ENCODE measurements at regions not wholly inside any gene's neighbourhood (a gene's known extent, or its start where the extent isn't known, plus 50 kb on each side); places are given as distances from the start of the nearest gene placed in this dataset.

- Histone ChIP-seq H3K27ac (ENCODE audit: low read length in 2 of 2) (no peak overlapping the region), H2AFZ (ENCODE audit: insufficient read depth, low read depth, low read length, poor library complexity, severe bottlenecking) (no peak overlapping the region), H3K4me3 (ENCODE audit: control extremely low read depth in 1 of 5, extremely low read depth in 1 of 5, insufficient read depth in 1 of 5, low read depth in 2 of 5, low read length in 4 of 5) (no peak overlapping the region), H3K9me3 (ENCODE audit: control extremely low read depth in 1 of 3, control insufficient read depth in 2 of 3, insufficient read depth in 1 of 3, low read length in 2 of 3) (peaks cover 0 to 5% (median 0%) of the 10 kb centered on the region in 3 donors), H4K20me1 (ENCODE audit: control insufficient read depth, insufficient read depth, low read length, poor library complexity, severe bottlenecking) (no peaks in the 10 kb centered on the region), H3K36me3 (replicated peaks in 1 of 2; ENCODE audit: control extremely low read depth in 1 of 2, control insufficient read depth in 1 of 2, extremely low read depth in 1 of 2, insufficient read depth in 2 of 2, low read length in 1 of 2) (no peaks in the 10 kb centered on the region), H3K4me1 (ENCODE audit: control insufficient read depth in 2 of 2, insufficient read depth in 2 of 2, low read length in 2 of 2) (no peaks in the 10 kb centered on the region), H3K9ac (ENCODE audit: low read length) (no peak overlapping the region), H3K27me3 (replicated peaks in 1 of 4; ENCODE audit: control extremely low read depth in 1 of 4, control insufficient read depth in 3 of 4, insufficient read depth in 4 of 4, low read length in 3 of 4) (no peaks in the 10 kb centered on the region), H3K79me2 (ENCODE audit: control insufficient read depth, insufficient read depth, low read length) (no peaks in the 10 kb centered on the region), H3K4me2 (replicated peaks; ENCODE audit: low read depth, low read length, poor library complexity, severe bottlenecking) (no peak overlapping the region)
- ATAC-seq (ENCODE audit: low read depth) (no peak), DNase-seq (no peak)
- intact Hi-C loops (cut with micrococcal nuclease): no loop called here
- POLR2A ChIA-PET: no interaction called here
- H3K27ac Mint-ChIP-seq: no peak overlapping the region
- H3K4me3 Mint-ChIP-seq: no peak overlapping the region
- CTCF ChIA-PET: no interaction called here
- H3K9me3 Mint-ChIP-seq (ENCODE audit: insufficient read depth): peaks cover 2% of the 10 kb centered on the region
- WGBS (ENCODE audit: insufficient coverage): no CpG with 5 or more reads among the region's 1 CpG
- TF ChIP-seq EZH2 (IDR thresholded peaks at IDR 0.05; ENCODE audit: borderline replicate concordance, insufficient read depth, low read depth, low read length, poor library complexity, severe bottlenecking) (no peak), CTCF (IDR thresholded peaks at IDR 0.05) (no peak)
- no peaks in the 10 kb centered on the region for H3K27me3 Mint-ChIP-seq
- no peaks in the 10 kb centered on the region for H3K4me1 Mint-ChIP-seq
Observed at GRCh38 chr2:145137901-145138300, 618.0 kb upstream of the ZEB2 start.

DNA sequence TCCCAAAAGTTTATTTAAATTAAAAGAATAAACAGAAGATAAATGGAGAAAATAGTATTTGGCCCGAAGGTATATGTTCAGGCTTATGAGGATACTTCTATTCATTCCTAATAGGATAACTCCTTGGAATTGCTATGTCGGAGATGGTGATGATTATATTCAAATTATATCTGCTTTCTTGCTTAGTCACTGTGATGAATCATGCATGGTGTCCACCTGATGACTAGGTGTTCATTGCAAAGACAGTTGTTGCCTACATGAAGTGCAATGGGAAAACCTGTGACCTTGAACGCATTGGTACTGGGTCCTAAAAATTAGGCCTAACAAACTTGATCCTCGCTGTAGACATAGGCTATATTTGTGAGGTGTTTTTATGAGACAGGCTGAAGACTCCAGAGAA lies 617.3 kb upstream of the ZEB2 start:
- TF ChIP-seq CTCF (IDR thresholded peaks at IDR 0.05): no peak
- no peak for TF ChIP-seq EZH2 (IDR thresholded peaks at IDR 0.05; ENCODE audit: borderline replicate concordance, insufficient read depth, low read depth, low read length, poor library complexity, severe bottlenecking)
- intact Hi-C loops (cut with micrococcal nuclease): no loop called here
- no peak overlapping the region for H3K27ac ChIP-seq (ENCODE audit: low read length in 2 of 2)
- CTCF ChIA-PET: no interaction called here
- no peak overlapping the region for H3K4me3 ChIP-seq (ENCODE audit: control extremely low read depth in 1 of 5, extremely low read depth in 1 of 5, insufficient read depth in 1 of 5, low read depth in 2 of 5, low read length in 4 of 5)
- POLR2A ChIA-PET: no interaction called here
- no peaks in the 10 kb centered on the region for H3K36me3 ChIP-seq (replicated peaks in 1 of 2; ENCODE audit: control extremely low read depth in 1 of 2, control insufficient read depth in 1 of 2, extremely low read depth in 1 of 2, insufficient read depth in 2 of 2, low read length in 1 of 2)
- no peak for DNase-seq
- no peaks in the 10 kb centered on the region for H3K27me3 Mint-ChIP-seq
- 100% methylated on average over 2 of the region's 4 CpGs for WGBS (ENCODE audit: insufficient coverage)
- no peak overlapping the region for H2AFZ ChIP-seq (ENCODE audit: insufficient read depth, low read depth, low read length, poor library complexity, severe bottlenecking)
- H3K9ac ChIP-seq (ENCODE audit: low read length): no peak overlapping the region
- H3K9me3 Mint-ChIP-seq (ENCODE audit: insufficient read depth): peaks cover 2% of the 10 kb centered on the region
- H3K4me1 Mint-ChIP-seq: no peaks in the 10 kb centered on the region
- H4K20me1 ChIP-seq (ENCODE audit: control insufficient read depth, insufficient read depth, low read length, poor library complexity, severe bottlenecking): no peaks in the 10 kb centered on the region
- H3K79me2 ChIP-seq (ENCODE audit: control insufficient read depth, insufficient read depth, low read length): no peaks in the 10 kb centered on the region
- no peak for ATAC-seq (ENCODE audit: low read depth)
- no peaks in the 10 kb centered on the region for H3K4me1 ChIP-seq (ENCODE audit: control insufficient read depth in 2 of 2, insufficient read depth in 2 of 2, low read length in 2 of 2)
- no peak overlapping the region for H3K4me3 Mint-ChIP-seq
- peaks cover 0 to 5% (median 0%) of the 10 kb centered on the region in 3 donors for H3K9me3 ChIP-seq (ENCODE audit: control extremely low read depth in 1 of 3, control insufficient read depth in 2 of 3, insufficient read depth in 1 of 3, low read length in 2 of 3)
- H3K4me2 ChIP-seq (replicated peaks; ENCODE audit: low read depth, low read length, poor library complexity, severe bottlenecking): no peak overlapping the region
- H3K27me3 ChIP-seq (replicated peaks in 1 of 4; ENCODE audit: control extremely low read depth in 1 of 4, control insufficient read depth in 3 of 4, insufficient read depth in 4 of 4, low read length in 3 of 4): no peaks in the 10 kb centered on the region
- no peak overlapping the region for H3K27ac Mint-ChIP-seq
